GM18499 (cell line): ENCODE measurements at regions not wholly inside any gene's neighbourhood (a gene's known extent, or its start where the extent isn't known, plus 50 kb on each side); places are given as distances from the start of the nearest gene placed in this dataset.

Experiments
- ATAC-seq: cut with Tn5 transposase; IDR thresholded peaks from one replicate; pipeline ENCODE4 v1.9.1; 2021; ENCODE audit warnings: moderate number of reproducible peaks; ENCODE audit not compliant: insufficient read depth, unreplicated experiment

DNA sequence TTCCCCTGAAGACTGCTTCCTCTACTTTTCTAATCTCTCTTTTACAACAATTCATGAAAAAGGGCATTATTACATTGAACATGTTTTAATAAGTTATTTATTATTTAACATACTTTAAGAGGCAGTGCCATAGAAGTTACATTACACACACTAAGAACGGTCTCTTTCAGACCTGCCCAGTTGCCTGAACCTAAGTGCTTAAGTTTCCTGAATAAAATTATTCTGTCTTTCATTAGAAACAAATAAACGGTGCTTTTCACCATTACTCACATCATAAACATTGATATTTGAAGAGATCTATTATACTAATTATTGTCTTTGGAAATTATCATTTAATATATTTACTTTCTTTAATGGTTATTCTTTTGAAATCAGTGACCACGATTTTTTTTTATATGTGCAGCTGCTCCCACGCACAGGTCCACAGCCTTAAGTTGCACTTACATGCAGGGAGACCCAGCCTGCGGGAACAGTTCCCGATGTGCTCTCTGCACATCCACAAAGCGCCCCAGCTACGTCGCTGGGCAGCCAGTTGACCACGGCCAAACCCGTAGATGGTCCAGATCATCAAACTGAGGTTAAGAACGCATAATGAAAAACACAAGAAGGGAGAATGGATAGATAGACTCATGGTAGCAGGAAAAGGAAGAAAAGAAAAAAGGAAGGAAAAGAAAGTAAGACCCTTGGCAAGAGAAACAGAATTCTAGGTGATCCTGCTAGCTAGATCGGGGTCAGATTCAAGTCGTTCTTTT, 437.0 kb upstream of the MGMT start:
- no peak for ATAC-seq

DNA sequence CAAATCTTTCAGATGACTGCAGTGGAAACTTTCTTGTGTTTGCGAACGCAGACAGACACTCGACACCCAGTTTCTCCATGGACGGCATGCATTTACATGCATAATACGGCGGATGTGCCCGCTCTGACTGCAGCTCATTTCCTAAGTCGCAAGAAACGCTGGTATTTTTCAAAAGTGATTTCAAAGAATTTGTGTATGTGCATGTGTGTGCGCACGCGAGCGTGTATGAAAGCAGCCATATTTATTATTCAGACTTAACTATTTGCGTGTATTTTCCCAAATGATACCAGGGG, 436.5 kb upstream of the MGMT start:
- no peak for ATAC-seq

DNA sequence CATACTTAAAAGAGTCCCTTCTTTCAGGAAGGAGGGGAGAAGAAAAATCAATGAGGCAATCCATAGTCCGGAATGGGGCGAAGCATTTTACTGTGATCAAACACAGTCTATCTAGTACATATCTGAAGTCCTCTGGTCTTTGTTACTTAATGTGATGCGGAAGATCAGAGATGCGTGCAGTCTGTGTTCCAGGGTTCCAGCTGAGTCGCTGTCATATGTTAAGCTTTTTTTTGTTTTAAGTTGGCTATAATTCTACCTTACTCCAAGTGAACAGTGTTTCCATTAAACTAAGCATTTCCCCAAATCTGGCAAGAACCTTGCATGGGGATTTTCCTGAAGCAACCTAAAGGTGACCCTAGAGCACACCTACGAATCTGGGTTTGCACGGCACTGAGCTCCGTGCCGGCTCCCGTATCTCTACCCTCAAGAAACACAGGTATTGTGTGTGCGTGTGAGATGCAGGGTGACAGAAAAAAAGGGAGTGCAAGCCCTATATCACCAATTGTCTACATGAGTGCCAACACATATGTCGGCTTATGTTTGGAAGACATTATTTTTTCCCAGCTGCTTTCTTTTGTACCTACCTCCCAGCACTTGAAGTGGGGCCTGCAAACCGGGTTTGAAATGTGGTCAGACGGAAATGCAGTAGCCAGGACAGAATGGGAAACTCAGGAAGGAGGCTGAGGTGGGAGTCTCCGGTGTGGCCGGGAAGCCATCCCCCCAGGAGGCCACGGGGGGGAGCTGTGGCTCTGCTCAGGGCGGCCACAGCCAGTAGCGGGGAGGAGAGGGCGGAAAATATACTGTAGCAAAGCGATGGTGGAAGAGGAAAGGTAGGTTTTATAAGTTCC, 435.8 kb upstream of the MGMT start:
- ATAC-seq = no peak

DNA sequence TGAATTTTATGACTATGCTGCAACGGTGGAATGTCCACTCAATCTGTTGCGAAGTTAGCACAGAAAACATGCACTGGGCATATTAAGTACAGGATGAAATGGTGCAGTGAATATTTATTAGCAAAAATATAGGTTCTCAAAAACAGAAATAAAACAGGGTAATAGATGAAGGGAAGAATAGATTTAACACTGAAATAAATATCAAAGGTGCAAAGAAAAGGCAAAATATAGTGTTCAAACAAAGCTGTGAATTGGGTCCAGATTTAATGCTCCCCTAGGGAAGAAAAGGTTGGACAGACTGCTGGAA, 435.2 kb upstream of the MGMT start:
- no peak for ATAC-seq

DNA sequence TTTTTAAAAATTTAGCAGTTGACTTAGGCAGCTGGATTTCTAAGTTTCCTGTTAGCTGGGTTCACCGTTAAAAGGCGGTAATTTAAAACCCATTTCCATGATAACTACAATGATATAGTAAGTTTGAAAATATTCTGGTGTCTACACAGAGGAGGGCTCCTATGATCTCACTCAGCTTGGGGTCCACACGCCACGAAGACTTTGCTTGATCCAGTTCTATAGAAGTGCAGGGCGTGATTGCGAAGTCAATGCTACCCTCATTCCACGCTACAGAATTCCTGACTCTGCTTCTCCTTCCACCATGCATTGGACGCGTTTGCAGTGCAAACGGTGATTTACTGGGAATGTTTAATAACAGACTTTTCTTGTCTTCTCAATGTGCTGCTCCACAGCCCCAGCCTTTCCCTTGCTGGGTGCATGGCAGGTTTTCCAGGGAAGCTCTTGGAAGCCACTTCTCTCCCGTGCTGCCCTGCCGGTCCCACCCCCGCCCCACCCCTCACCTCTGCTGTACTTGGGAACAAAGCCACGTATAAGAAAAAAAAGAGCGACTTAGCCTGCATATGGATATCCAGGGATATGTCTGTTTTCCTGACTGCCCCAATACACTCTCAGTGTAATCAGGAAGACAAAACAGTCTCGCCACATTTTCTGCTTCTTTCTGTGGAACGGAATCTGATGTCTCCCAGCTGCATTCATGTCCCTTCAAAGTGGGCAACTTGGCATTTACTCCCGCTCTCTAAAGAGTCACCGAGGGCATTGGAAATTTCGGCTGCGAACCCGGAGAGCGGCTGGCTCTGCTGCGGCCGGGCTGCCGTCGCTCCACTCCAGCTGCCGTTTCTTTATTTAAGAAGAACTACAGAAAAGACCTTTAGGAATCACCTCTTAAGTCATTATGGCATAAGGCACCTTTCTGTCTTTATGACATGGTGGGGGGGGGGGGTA, 434.4 kb upstream of the MGMT start:
- ATAC-seq = no peak

DNA sequence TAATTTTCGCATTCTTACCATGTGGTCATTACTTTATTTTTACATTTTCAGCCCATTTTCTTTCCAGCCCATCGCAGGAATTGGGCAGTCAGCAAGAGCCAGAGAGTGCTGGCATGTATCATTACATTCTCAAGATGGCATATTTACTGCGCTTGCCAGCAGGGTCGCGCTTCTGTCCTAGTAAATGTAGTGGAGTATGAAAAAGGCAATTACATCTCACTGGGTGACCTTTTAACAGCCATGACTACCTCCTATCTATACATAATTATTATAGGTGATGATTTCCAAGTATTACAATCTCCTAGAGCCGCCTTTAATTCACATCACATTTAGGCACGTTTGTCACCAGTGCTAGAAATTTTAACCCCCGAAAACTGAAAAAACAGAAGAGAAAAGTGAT, 433.7 kb upstream of the MGMT start:
- ATAC-seq = no peak

DNA sequence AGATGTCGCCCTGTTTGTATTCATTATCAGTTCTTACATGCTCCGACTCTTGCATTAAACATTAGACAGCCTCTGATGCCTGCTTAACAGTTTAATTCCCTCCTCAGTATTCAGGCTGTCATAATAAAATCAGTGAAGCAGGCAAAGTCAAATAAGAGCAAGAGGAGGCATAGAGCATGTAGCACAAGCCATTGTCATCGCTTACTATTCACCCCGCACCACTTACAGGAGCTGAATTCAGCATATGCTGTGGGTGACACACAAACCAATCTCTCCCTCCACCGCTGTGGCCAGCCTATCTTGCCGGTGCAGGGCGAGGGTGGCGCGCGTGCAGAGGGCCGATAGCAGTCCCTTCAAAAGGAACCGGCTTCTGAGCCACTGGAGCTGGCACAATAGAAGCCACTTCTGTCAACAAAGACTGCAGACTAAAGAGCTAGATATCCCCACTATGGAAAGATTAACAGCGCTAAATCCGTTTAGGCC, 433.2 kb upstream of the MGMT start:
- ATAC-seq = no peak

DNA sequence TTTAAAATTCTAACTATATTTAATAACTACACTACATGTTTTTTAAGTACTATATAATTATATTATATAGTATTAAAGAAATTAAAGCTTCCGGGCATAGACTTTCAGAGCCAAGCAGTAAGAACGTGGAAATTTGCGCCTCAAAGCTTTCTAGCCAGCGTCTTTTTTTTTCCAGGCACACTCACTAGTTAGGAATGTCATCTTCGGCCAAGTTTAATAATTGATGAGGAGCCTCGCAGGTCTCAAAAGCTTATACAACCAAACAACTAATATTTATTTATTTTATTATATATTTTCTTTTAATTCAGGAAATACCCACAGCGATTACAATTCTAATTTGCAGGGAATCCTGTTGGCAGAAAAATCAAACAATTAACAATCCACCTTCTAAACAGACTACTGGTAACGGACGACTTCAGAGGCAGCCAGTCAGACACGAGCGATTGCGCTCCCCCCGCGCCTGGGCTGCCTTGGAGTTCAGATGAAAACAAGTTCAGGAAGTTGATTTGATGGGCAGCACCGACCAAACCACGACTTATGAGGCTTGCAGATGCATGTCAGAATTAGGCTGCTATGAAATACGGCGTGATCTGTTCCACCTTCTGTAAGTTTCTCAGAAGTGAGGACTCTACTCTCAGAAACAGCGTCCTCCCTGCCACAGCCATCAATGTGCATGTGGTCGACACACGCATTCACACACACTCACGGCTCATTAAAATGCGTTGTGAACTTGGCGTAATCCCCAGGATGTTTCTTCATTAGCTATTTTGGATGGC, 431.8 kb upstream of the MGMT start:
- ATAC-seq = no peak

DNA sequence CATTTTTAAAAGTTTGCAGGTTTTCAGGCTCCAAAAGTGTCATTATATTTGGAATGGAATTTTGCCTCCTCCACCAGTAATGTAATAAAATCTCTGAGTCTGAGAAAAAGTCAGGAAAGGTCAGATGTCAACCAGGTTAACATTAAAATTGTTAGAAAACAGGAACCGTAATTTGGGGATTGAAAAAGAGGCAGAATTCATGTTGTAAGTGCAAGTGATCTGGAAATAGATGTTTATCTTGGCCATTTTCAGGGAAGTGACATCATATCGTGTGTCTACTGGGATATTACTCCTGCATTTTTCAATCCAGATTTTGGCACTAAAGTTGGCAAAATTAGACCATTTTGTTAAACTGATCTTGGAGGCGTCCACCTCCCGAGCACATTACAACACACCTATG, 428.5 kb upstream of the MGMT start:
- no peak for ATAC-seq

DNA sequence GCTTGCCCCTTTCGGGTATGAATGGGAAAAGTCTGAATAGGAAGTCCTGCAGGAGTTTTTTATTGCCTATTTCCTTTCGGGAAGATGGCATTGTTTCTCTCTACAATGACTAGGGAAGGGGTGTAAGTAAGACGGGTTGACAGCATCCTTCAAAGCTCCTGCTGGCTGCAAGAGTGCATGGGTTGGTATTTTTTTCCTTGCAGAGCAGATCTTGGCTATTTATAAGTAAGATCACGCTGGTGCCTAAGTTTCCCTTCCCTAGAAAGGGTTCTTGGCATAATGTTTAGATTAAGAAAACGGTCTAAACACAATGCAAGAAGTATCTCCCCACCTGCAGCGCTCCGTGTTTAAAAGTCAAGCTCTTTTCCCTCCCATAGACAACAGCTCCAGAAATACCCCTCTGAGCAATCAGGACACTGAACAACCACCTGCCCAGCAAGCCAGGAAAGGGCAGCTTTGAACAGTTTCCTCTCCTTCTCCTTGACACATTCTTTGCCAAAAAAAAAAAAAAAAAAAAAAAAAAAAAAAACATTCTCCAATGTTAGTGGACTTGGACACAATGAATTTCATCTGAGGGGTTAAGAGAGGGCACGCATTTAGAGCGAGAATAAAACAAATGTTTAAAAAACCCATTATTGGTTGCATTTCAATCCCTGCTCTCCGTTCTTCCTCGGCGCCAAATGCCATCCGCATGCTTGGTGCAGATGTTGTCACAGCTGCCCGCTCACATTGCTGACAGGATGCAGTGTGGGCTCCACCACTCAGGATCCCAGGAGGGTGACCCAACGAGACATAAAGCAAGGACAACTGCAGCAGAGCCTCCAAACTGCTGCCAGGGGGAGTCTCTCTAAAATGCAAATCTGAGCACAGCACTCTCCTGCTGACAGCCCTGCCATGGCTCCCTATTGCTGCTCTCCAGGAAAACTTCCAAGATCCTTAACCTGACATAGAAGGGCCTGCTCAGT, 427.4 kb upstream of the MGMT start:
- ATAC-seq = no peak

DNA sequence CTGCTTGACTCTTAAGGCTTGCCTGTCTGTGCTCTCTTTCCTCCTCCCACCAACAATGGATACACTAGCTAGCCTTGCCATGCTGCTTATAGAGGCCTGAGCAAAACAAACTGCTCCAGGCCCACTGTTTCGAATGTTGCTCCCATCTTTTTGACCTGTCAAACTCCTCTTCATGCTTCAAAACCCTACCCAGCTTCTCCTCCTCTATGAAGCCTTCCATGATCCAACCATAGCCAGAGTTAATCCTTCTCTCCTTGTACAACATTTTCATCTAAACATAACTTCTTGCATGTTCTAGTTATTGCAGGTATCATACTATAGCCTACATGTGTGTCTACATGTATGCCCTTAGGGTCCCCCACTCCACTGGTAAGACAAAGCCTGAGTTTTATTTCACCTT, 426.7 kb upstream of the MGMT start:
- ATAC-seq = no peak

DNA sequence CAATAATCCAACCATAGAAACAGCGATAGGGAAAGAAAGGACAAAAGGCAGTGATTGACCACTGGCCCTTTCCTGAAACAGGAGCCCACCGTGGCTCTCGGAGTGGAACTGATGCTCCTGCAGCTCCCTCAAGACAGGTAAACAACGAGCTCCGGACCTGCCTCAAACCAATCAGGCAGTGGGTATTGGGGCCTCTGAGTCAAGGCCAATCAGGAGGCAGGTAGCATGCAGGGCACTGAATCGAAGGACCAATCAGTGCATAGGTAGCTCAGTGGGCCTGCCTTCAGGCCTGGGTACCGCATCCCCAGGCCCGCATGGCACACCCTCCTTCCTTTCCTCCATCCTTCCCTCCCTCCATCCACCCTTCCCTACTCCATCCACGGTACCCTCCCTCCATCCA, 425.1 kb upstream of the MGMT start:
- no peak for ATAC-seq

DNA sequence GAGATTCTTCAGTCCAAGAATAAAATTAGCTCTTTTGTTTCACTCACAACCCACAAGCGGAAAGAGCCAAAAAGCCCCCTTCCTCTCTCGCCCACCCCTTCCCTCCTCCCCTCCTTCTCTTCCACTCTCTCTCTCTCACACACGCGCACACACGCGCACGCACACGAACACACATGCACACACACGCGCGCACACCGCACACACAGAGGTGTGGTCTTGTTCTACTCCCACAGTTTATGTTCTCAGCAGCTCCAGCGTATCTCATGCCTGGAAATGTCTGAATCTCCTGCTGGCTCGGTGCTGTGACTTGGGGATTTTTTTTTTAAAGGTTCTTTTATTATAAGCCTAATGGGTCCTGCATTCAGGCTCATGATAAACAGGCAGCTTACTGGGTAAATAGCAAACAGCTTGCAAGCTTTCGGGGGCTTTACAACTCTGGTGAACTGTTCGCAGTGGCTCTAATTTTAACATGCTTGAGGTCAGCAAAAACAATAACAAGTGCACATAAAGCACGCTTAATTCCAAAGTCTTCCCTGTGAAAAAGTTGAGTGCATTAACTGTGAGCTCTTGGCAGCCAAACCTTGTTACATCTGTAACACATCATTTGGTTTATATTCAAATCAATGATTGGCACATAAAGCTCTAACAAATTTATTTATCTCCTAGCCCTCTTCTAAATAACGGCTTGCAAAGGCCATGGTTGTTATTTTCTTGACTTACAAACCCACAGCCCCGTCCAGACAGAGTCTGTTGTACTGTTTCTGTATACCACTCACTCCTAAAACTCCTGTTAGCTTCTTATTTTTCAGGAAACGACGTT, 424.1 kb upstream of the MGMT start:
- ATAC-seq = no peak

DNA sequence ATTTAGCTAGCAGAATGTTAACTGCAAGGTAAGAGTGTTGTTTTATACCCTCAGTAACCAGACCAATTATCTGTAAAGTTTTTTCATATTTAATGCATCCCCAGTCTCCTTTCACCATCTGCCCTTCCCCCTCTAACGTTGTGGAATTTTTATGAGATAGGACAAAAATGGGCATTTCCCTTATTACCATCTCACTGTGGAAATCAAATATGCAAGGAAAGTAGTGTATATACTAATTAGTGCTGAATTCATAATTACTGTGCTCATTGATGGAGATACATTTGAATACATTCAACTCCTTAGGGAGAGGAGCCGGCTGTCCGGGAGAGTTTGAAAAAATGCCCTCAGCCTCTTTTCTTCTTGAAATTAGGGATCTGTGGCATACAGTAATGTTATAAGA, 423.4 kb upstream of the MGMT start:
- ATAC-seq = no peak

DNA sequence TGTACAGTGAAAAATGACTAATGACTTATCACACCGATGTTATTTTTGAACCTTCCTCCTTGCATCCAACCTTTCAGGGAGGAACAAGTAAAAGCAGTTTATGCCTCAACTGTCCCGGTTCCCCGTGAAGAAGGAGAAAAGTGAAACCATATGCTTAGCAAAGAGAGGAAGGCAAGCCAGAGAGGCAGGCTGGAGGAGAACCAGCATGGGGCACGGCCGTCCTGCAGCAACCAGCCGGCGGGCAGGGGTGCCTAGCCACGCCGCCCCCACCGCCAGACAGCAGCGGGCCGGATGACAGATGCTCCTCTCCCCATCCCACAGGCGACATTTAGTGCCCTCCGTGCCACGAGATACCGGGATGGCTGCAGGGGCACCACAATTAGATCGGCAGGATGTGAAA, 421.4 kb upstream of the MGMT start:
- no peak for ATAC-seq

DNA sequence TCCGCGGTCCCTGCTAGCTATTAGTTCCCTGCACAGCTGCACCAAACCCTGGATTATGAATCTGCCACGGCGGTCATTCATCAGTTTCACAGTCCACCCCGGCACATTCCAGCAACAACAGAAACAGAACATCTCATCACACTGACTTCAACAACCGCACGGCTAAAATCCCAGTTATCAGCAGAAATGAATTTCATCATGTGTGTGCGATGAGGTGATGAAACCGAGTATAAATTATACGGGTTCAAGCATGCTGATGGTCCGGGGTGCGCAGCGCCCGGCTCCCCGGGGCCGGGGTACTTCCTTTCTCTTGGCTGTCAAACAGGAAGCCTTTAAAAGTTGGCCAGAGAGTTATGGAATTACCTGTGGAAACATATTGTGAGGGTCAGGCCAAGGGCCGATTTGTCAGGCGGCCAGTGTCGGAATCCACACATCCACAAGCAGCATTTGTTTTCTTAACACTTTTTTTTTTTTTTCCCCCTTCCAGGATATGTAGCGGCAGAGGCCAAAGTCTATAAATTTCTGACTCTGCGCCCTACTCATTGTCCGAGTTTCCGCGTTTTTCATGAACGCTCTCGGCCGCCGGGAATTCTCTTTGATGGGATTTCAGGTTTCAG, 420.9 kb upstream of the MGMT start:
- ATAC-seq = no peak

DNA sequence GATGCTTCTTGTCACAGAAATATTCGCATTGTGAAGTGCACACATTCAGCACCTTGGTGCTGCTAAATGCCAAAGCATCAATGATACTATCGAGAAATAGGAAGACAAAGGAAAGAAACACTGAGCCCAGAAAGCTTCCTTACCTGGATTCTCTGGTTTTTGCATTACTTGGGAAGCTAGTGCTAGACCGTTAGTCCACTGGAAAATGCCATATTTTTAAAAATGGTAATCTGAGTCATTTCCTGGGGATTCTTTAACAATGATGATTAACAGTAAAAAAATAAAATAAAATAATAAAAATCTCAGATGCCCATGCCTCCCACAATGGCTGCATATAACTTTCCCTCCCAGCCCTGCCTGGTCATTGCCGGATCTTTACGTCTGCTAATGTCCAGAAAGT, 420.1 kb upstream of the MGMT start:
- ATAC-seq = no peak

DNA sequence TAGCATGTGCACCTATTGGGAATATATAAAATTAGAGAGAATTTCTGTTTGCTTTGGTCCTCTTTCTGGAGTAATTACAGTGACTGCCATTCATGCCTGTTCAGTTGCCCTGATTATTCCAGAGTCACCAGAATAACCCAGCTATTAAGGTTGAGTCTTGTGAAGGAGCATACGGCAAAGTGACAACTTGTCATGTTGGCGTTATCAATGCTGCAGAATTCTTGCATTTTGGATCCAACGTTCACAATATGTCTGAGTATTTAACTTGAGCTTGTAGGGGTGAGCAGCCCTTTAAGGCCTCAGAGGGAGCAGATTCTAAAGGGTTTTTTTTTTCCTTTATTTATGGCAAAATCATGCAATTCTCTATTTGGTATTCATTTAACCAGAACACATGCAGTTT, 419.4 kb upstream of the MGMT start:
- ATAC-seq = no peak
